Neuronal stem cell (in vitro differentiated cells): ENCODE measurements at regions not wholly inside any gene's neighbourhood (a gene's known extent, or its start where the extent isn't known, plus 50 kb on each side); places are given as distances from the start of the nearest gene placed in this dataset.
"Not testable (repeated sequence)": the region's sequence is repeated elsewhere in the genome, so short reads cannot be mapped to it uniquely, and the experiment has no call there.

Source experiments
- DNase-seq: peaks from one replicate; pipeline ENCODE4 v3.0.0-alpha.2; 2013; ENCODE audit warnings: low spot score
- H2AFZ ChIP-seq: one replicate; pipeline ENCODE4 v1.6.1; 2013; ENCODE audit warnings: mild to moderate bottlenecking, low read length, inconsistent platforms
- H2AK5ac ChIP-seq: 2 replicates; pipeline ENCODE4 v1.6.1; 2013; ENCODE audit warnings: low read depth, mild to moderate bottlenecking, inconsistent platforms, low read length, moderate library complexity, mixed read lengths
- H2BK120ac ChIP-seq: 2 replicates; pipeline ENCODE4 v1.6.1; 2013; ENCODE audit warnings: low read depth, mild to moderate bottlenecking, inconsistent platforms, low read length, moderate library complexity, mixed read lengths
- H2BK12ac ChIP-seq: one replicate; pipeline ENCODE4 v1.6.1; 2013; ENCODE audit warnings: low read length, inconsistent platforms
- H2BK15ac ChIP-seq: 2 replicates; pipeline ENCODE4 v1.6.1; 2013; ENCODE audit warnings: mild to moderate bottlenecking, low read length, inconsistent platforms, mixed read lengths
- H2BK5ac ChIP-seq: one replicate; pipeline ENCODE4 v1.6.1; 2013; ENCODE audit warnings: inconsistent platforms, mild to moderate bottlenecking, low read length, moderate library complexity
- H3K14ac ChIP-seq: one replicate; pipeline ENCODE4 v1.6.1; 2013; ENCODE audit warnings: low read length, inconsistent platforms
- H3K18ac ChIP-seq: 2 replicates; pipeline ENCODE4 v1.6.1; 2013; ENCODE audit warnings: low read length, inconsistent platforms
- H3K23ac ChIP-seq: 2 replicates; pipeline ENCODE4 v1.6.1; 2013; ENCODE audit warnings: low read depth, mild to moderate bottlenecking, mixed read lengths, low read length, inconsistent platforms; ENCODE audit not compliant: poor library complexity
- H3K27ac ChIP-seq: replicated peaks from 3 replicates; pipeline ENCODE4 v1.5.1; 2013; ENCODE audit warnings: low read length, inconsistent platforms
- H3K27me3 ChIP-seq, 3 experiments: 2 replicates each; pipeline ENCODE4 v1.6.1; 2013; ENCODE audit warnings: low read length in 3 of 3, mild to moderate bottlenecking in 2 of 3, inconsistent platforms in 1 of 3, low read depth in 1 of 3, mixed read lengths in 1 of 3, moderate library complexity in 1 of 3; ENCODE audit not compliant: control insufficient read depth in 3 of 3, insufficient read depth in 3 of 3
- H3K36me3 ChIP-seq, 2 donors: replicated peaks in 1 of 2; 2 replicates each; pipeline ENCODE4 v1.6.1; 2013; ENCODE audit warnings: low read length in 2 of 2; ENCODE audit not compliant: control insufficient read depth in 2 of 2, insufficient read depth in 2 of 2
- H3K4ac ChIP-seq: 2 replicates; pipeline ENCODE4 v1.6.1; 2013; ENCODE audit warnings: inconsistent platforms, mild to moderate bottlenecking, low read length, moderate library complexity
- H3K4me1 ChIP-seq, 2 donors: 1 replicate in 1 of 2; 2 replicates in 1 of 2; pipeline ENCODE4 v1.6.1; 2013; ENCODE audit warnings: low read length in 2 of 2, low read depth in 1 of 2; ENCODE audit not compliant: control insufficient read depth in 2 of 2, insufficient read depth in 1 of 2
- H3K4me2 ChIP-seq: one replicate; pipeline ENCODE4 v1.6.1; 2013; ENCODE audit warnings: mild to moderate bottlenecking, low read length, inconsistent platforms; ENCODE audit not compliant: insufficient read depth, poor library complexity, severe bottlenecking
- H3K4me3 ChIP-seq, 2 donors: 2 replicates each; pipeline ENCODE4 v1.5.1; 2013; ENCODE audit warnings: low read length in 2 of 2, mild to moderate bottlenecking in 2 of 2, inconsistent platforms in 1 of 2, moderate library complexity in 1 of 2
- H3K79me1 ChIP-seq: one replicate; pipeline ENCODE4 v1.6.1; 2013; ENCODE audit warnings: low read depth, mild to moderate bottlenecking, inconsistent platforms, low read length, moderate library complexity
- H3K9ac ChIP-seq: one replicate; pipeline ENCODE4 v1.6.1; 2013; ENCODE audit warnings: mild to moderate bottlenecking, low read depth, low read length, inconsistent platforms; ENCODE audit not compliant: poor library complexity
- H3K9me3 ChIP-seq, 2 donors: replicated peaks in 1 of 2; 2 replicates each; pipeline versions ENCODE3 to v1.6.1; 2013; ENCODE audit warnings: low read length in 2 of 2, mild to moderate bottlenecking in 2 of 2, inconsistent platforms in 1 of 2, low read depth in 1 of 2, mixed read lengths in 1 of 2, moderate library complexity in 1 of 2; ENCODE audit not compliant: control insufficient read depth in 2 of 2, insufficient read depth in 1 of 2
- H4K8ac ChIP-seq: one replicate; pipeline ENCODE4 v1.6.1; 2013; ENCODE audit warnings: low read depth, mild to moderate bottlenecking, inconsistent platforms, low read length, moderate library complexity
- H4K91ac ChIP-seq: one replicate; pipeline ENCODE4 v1.6.1; 2013; ENCODE audit warnings: low read length, low read depth, mild to moderate bottlenecking, inconsistent platforms; ENCODE audit not compliant: poor library complexity
- WGBS, 2 donors: extraction: QIAGEN DNeasy Blood & Tissue Kit; methylation state at CpG; one replicate each; pipeline ENCODE4 v1.1.7; 2013; ENCODE audit warnings: missing lambda C conversion rate in 2 of 2, mixed read lengths in 1 of 2; ENCODE audit not compliant: insufficient read length in 2 of 2, insufficient replicate concordance in 1 of 2; ENCODE audit errors: extremely low coverage in 2 of 2; 5-methylcytosine and 5-hydroxymethylcytosine counted together

GRCh38 chrX:38960137-38960536 is 158.9 kb downstream of the MID1IP1 start:
- Histone ChIP-seq H2BK120ac (no peak overlapping the region), H3K4me3 (no peak overlapping the region), H3K4me1 (no peaks in the 10 kb centered on the region), H3K27ac (no peak overlapping the region), H2AFZ (no peak overlapping the region), H3K4ac (no peak overlapping the region), H2BK12ac (no peak overlapping the region), H2AK5ac (no peak overlapping the region), H3K79me1 (no peaks in the 10 kb centered on the region), H2BK15ac (no peak overlapping the region), H3K14ac (no peak overlapping the region), H3K23ac (no peak overlapping the region), H3K4me2 (no peak overlapping the region), H3K27me3 (no peaks in the 10 kb centered on the region), H3K9ac (no peak overlapping the region), H4K8ac (no peak overlapping the region), H3K9me3 (no peaks in the 10 kb centered on the region), H3K36me3 (no peaks in the 10 kb centered on the region), H4K91ac (no peak overlapping the region), H3K18ac (no peak overlapping the region), H2BK5ac (no peak overlapping the region)
- WGBS, 2 donors = no CpG with 5 or more reads among the region's 2 CpGs
- no peak for DNase-seq

DNA sequence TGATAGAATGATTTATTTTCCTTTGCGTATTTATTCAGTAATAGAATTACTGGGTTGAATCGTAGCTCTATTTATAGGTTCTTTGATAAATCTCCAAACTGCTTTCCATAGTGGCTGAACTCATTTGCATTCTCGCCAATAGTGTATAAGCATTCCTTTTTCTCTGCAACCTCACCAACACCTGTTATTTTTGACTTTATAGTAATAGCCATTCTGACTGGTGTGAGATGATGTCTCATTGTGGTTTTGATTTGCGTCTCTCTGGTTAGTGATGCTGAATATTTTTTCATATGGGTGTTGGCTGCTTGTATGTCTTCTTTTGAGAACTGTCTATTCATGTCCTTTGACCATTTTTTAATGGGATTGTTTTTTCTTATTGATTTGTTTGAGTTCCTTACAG is 160.7 kb downstream of the MID1IP1 start:
- H3K27me3 ChIP-seq = no peaks in the 10 kb centered on the region
- H3K14ac ChIP-seq = no peak overlapping the region
- no peak overlapping the region for H3K4me2 ChIP-seq
- H2BK15ac ChIP-seq = no peak overlapping the region
- no peaks in the 10 kb centered on the region for H3K79me1 ChIP-seq
- no peak overlapping the region for H4K91ac ChIP-seq
- H3K23ac ChIP-seq = no peak overlapping the region
- no peak overlapping the region for H3K4ac ChIP-seq
- no CpG with 5 or more reads among the region's 4 CpGs for WGBS, 2 donors
- H3K27ac ChIP-seq = no peak overlapping the region
- no peak overlapping the region for H3K18ac ChIP-seq
- H3K36me3 ChIP-seq = no peaks in the 10 kb centered on the region
- H2AFZ ChIP-seq = no peak overlapping the region
- no peak overlapping the region for H2BK120ac ChIP-seq
- H3K4me3 ChIP-seq = no peak overlapping the region
- DNase-seq = no peak
- no peak overlapping the region for H2AK5ac ChIP-seq
- no peak overlapping the region for H4K8ac ChIP-seq
- no peak overlapping the region for H2BK12ac ChIP-seq
- no peak overlapping the region for H3K9ac ChIP-seq
- H2BK5ac ChIP-seq = no peak overlapping the region
- H3K9me3 ChIP-seq = no peaks in the 10 kb centered on the region
- peaks cover 0 to 3% of the 10 kb centered on the region in 2 donors for H3K4me1 ChIP-seq

- not testable (repeated sequence) for H2BK5ac ChIP-seq, H3K4me1 ChIP-seq, H4K91ac ChIP-seq, H2BK120ac ChIP-seq, H3K4ac ChIP-seq, H2BK12ac ChIP-seq, H3K27ac ChIP-seq, H3K14ac ChIP-seq, H3K9ac ChIP-seq, H3K36me3 ChIP-seq, H3K79me1 ChIP-seq, H2AK5ac ChIP-seq, H3K18ac ChIP-seq, H3K9me3 ChIP-seq, H3K27me3 ChIP-seq, H3K4me3 ChIP-seq, H2BK15ac ChIP-seq, H3K4me2 ChIP-seq, H2AFZ ChIP-seq, H4K8ac ChIP-seq, H3K23ac ChIP-seq, DNase-seq
- WGBS, 2 donors = no CpG with 5 or more reads among the region's 3 CpGs
These were observed 162.0 kb downstream of the MID1IP1 start for GRCh38 chrX:38963244-38963643.

- H2BK15ac ChIP-seq = no peak overlapping the region
- peaks cover 0 to 3% of the 10 kb centered on the region in 2 donors for H3K4me1 ChIP-seq
- peak; percentile 3 for DNase-seq
- no peaks in the 10 kb centered on the region for H3K27me3 ChIP-seq
- H4K91ac ChIP-seq = no peak overlapping the region
- H2BK12ac ChIP-seq = no peak overlapping the region
- H3K4ac ChIP-seq = no peak overlapping the region
- H3K79me1 ChIP-seq = no peaks in the 10 kb centered on the region
- peak overlapping the region; percentile 47 for H2AFZ ChIP-seq
- H3K9ac ChIP-seq = no peak overlapping the region
- no peak overlapping the region for H2AK5ac ChIP-seq
- no peak overlapping the region for H3K23ac ChIP-seq
- no peak overlapping the region for H2BK5ac ChIP-seq
- H3K36me3 ChIP-seq = no peaks in the 10 kb centered on the region
- H3K18ac ChIP-seq = no peak overlapping the region
- no peak overlapping the region for H3K4me3 ChIP-seq
- no CpG with 5 or more reads among the region's 6 CpGs for WGBS, 2 donors
- H2BK120ac ChIP-seq = no peak overlapping the region
- no peaks in the 10 kb centered on the region for H3K9me3 ChIP-seq
- H4K8ac ChIP-seq = no peak overlapping the region
- no peak overlapping the region for H3K27ac ChIP-seq
- no peak overlapping the region for H3K14ac ChIP-seq
- H3K4me2 ChIP-seq = no peak overlapping the region
These were observed 164.6 kb downstream of the MID1IP1 start for GRCh38 chrX:38965888-38966287.
